GM12878 (cell line): ENCODE measurements at regions not wholly inside any gene's neighbourhood (a gene's known extent, or its start where the extent isn't known, plus 50 kb on each side); places are given as distances from the start of the nearest gene placed in this dataset.

Experiments used
- ATAC-seq: fragments of 200-7000 bp; cut with Tn5 transposase; 3 replicates; pipeline ENCODE4 v1.9.1; 2020; ENCODE audit warnings: mild to moderate bottlenecking, moderate library complexity
- BruUV-seq: library from RNA; stranded (reverse); fragments of 400-500 nt; replicated peaks from 2 replicates; lab custom pipeline; 2021; lab: Mats Ljungman, UMichigan
- CTCF ChIA-PET: fragments of 300-600 bp; sonication (Branson Sonifier 250); formaldehyde crosslinking; extraction: SDS; loops from one replicate; lab custom pipeline; 2021; ENCODE audit warnings: inconsistent platforms; lab: Yijun Ruan, JAX
- POLR2A ChIA-PET: fragments of 350-600 bp; formaldehyde crosslinking; extraction: SDS; loops from one replicate; lab custom pipeline; 2021; ENCODE audit warnings: inconsistent platforms; lab: Charles Lee
- RAD21 ChIA-PET: fragments of 300-600 bp; sonication (Branson Sonifier 250); formaldehyde crosslinking; loops from one replicate; lab custom pipeline; 2023; ENCODE audit warnings: antibody characterized with exemption; ENCODE audit not compliant: unreplicated experiment; lab: Charles Lee
- SMC1A ChIA-PET: fragments of 300-600 bp; sonication (Branson Sonifier 250); formaldehyde crosslinking; loops from one replicate; lab custom pipeline; 2023; ENCODE audit not compliant: unreplicated experiment, uncharacterized antibody; lab: Charles Lee
- DNase-seq: peaks from one replicate; pipeline ENCODE4 v3.0.0-alpha.2; 2011; ENCODE audit warnings: low read depth, low spot score
- FAIRE-seq: peaks from 3 replicates; lab custom pipeline; 2011; peaks lifted over from hg19 to GRCh38; lab: Jason Lieb, UNC
- H2AFZ ChIP-seq: 2 replicates; pipeline ENCODE4 v1.6.0; 2011; ENCODE audit warnings: low read depth, low read length, control low read depth; ENCODE audit not compliant: control insufficient read depth
- H3K27ac ChIP-seq: 2 replicates; pipeline ENCODE4 v1.5.1; 2011; ENCODE audit warnings: control low read depth; ENCODE audit not compliant: control insufficient read depth, insufficient read depth
- H3K27me3 ChIP-seq, 2 experiments: replicated peaks in 1 of 2; 2 replicates each; pipeline versions ENCODE4 v1.6.0 to v1.6.1; 2011; ENCODE audit warnings: low read length in 1 of 2; ENCODE audit not compliant: control insufficient read depth in 2 of 2, insufficient read depth in 2 of 2
- H3K36me3 ChIP-seq, 2 experiments: 2 replicates each; pipeline ENCODE4 v1.5.1; 2011; ENCODE audit warnings: low read length in 1 of 2; ENCODE audit not compliant: control insufficient read depth in 2 of 2, insufficient read depth in 2 of 2
- H3K4me1 ChIP-seq: 2 replicates; pipeline ENCODE4 v1.6.1; 2011; ENCODE audit warnings: mild to moderate bottlenecking, low read length, moderate library complexity, mixed read lengths; ENCODE audit not compliant: control insufficient read depth, insufficient read depth
- H3K4me2 ChIP-seq: 2 replicates; pipeline ENCODE4 v1.6.0; 2011; ENCODE audit warnings: control low read depth; ENCODE audit not compliant: control insufficient read depth, insufficient read depth
- H3K4me3 ChIP-seq: fragments of 200-600 bp; sonication (generic); 2 replicates; pipeline ENCODE4 v1.5.1; 2016
- H3K79me2 ChIP-seq: 2 replicates; pipeline ENCODE4 v1.6.0; 2011; ENCODE audit warnings: low read length; ENCODE audit not compliant: control insufficient read depth, insufficient read depth
- H3K9ac ChIP-seq: 2 replicates; pipeline ENCODE4 v1.8.0; 2011; ENCODE audit warnings: low read length, control low read depth, mixed read lengths; ENCODE audit not compliant: control insufficient read depth, insufficient read depth
- H3K9me3 ChIP-seq: replicated peaks from 3 replicates; pipeline ENCODE4 v1.5.1; 2011; ENCODE audit warnings: mild to moderate bottlenecking, low read length; ENCODE audit not compliant: control insufficient read depth, insufficient read depth
- H4K20me1 ChIP-seq: 2 replicates; pipeline ENCODE4 v1.6.0; 2011; ENCODE audit not compliant: control insufficient read depth, insufficient read depth
- ASH2L ChIP-seq: fragments of 300-600, 200-600 bp; sonication (generic); IDR thresholded peaks from 2 replicates; pipeline ENCODE4 v1.6.1; 2017; ENCODE audit warnings: low read depth, mild to moderate bottlenecking, borderline replicate concordance
- BMI1 ChIP-seq: fragments of 450-650 bp; IDR thresholded peaks from 2 replicates; pipeline ENCODE4 v1.6.1; 2016; ENCODE audit warnings: mild to moderate bottlenecking, moderate library complexity, borderline replicate concordance
- EED ChIP-seq: sonication (generic); IDR thresholded peaks from 2 replicates; pipeline ENCODE4 v1.6.1; 2016; ENCODE audit warnings: antibody characterized with exemption, low read depth
- LARP7 ChIP-seq: fragments of 450-650 bp; IDR thresholded peaks from 2 replicates; pipeline ENCODE4 v1.6.1; 2017; ENCODE audit warnings: mild to moderate bottlenecking
- MYC ChIP-seq: IDR thresholded peaks from 2 replicates; pipeline ENCODE4 v1.6.1; 2011; ENCODE audit warnings: mild to moderate bottlenecking, low read length, moderate library complexity, inconsistent platforms; ENCODE audit not compliant: insufficient read depth, insufficient replicate concordance, insufficient read length, severe bottlenecking
- NFYB ChIP-seq: IDR thresholded peaks from 2 replicates; pipeline ENCODE4 v1.6.1; 2011; ENCODE audit warnings: low read depth, mild to moderate bottlenecking, low read length, improper control_type of control experiment, moderate library complexity; ENCODE audit not compliant: insufficient read depth
- NR2C2 ChIP-seq: IDR thresholded peaks from 2 replicates; pipeline ENCODE4 v1.6.1; 2011; ENCODE audit warnings: borderline replicate concordance, low read depth; ENCODE audit not compliant: control insufficient read depth, insufficient read length
- POLR2AphosphoS5 ChIP-seq: IDR thresholded peaks from 2 replicates; pipeline ENCODE4 v1.6.1; 2011; ENCODE audit warnings: mild to moderate bottlenecking, low read length, inconsistent platforms
- RUNX3 ChIP-seq: IDR thresholded peaks from 2 replicates; pipeline ENCODE4 v1.6.1; 2012; ENCODE audit warnings: low read length, inconsistent platforms
- ZZZ3 ChIP-seq: IDR thresholded peaks from 2 replicates; pipeline ENCODE4 v1.6.1; 2011; ENCODE audit warnings: low read depth; ENCODE audit not compliant: control insufficient read depth, insufficient read length
- WGBS: methylation state at CpG from one replicate; pipeline ENCODE4 v1.1.6; 2016; ENCODE audit warnings: low lambda C conversion rate; ENCODE audit not compliant: insufficient replicate concordance, insufficient coverage; ENCODE audit errors: missing lambda C conversion rate; 5-methylcytosine and 5-hydroxymethylcytosine counted together
- in situ Hi-C: fragments of 300-500 bp; cut with MboI; formaldehyde crosslinking; loops from 9 replicates; pipeline ENCODE4 v1.14.3; 2018; ENCODE audit warnings: mixed read lengths
- intact Hi-C: fragments of 100-400 bp; cut with micrococcal nuclease; formaldehyde crosslinking; loops from one replicate; pipeline ENCODE4 v1.14.2; 2022; ENCODE audit not compliant: unreplicated experiment
- TF ChIP-seq, protein P1 (sequence below): IDR thresholded peaks from 2 replicates; pipeline ENCODE4 v1.6.1; 2011; ENCODE audit warnings: low read depth, mild to moderate bottlenecking, low read length, moderate library complexity, borderline replicate concordance; ENCODE audit errors: extremely low read depth
- TF ChIP-seq, protein P2 (sequence below): fragments of 150-350 bp; IDR thresholded peaks from 2 replicates; pipeline ENCODE4 v1.6.1; 2014; ENCODE audit warnings: mild to moderate bottlenecking, low read depth, low read length

- Histone ChIP-seq H3K79me2 (no peaks in the 10 kb centered on the region), H3K4me2 (no peak overlapping the region), H3K9me3 (no peaks in the 10 kb centered on the region; the same call in 2 of the 3 replicates), H2AFZ (no peak overlapping the region), H3K9ac (no peak overlapping the region), H3K36me3 (no peaks in the 10 kb centered on the region), H3K4me3 (no peak overlapping the region), H3K27ac (no peak overlapping the region), H3K4me1 (peaks cover 6% of the 10 kb centered on the region; the same call in 1 of the 2 replicates), H3K27me3 (no peaks in the 10 kb centered on the region; a peak in 1 of 4 replicates), H4K20me1 (no peaks in the 10 kb centered on the region)
- RAD21 ChIA-PET, result no interaction called here
- TF ChIP-seq NFYB (no peak), BMI1 (no peak), NR2C2 (no peak)
- TF ChIP-seq, protein P1, sequence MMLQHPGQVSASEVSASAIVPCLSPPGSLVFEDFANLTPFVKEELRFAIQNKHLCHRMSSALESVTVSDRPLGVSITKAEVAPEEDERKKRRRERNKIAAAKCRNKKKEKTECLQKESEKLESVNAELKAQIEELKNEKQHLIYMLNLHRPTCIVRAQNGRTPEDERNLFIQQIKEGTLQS, result no peak
- CTCF ChIA-PET, result interaction anchor here (1.8 kb wide), 1 partner anchor 10 kb away, joined by 5 read pairs; no protein-coding TSS in a partner anchor
- 33% methylated on average over 7 of the region's 7 CpGs for WGBS
- SMC1A ChIA-PET, result no interaction called here
- FAIRE-seq (no peak), ATAC-seq (no peak), DNase-seq (no peak)
- POLR2A ChIA-PET, result no interaction called here
- BruUV-seq, result no TSS peak
- in situ Hi-C loops (no loop called here), intact Hi-C loops (loop anchor here (5.0 kb wide), 1 partner anchor 118 kb away; no protein-coding TSS in a partner anchor)
Observed at GRCh38 chr21:41600116-41600515, 92.2 kb upstream of the TMPRSS2 start.

GRCh38 chr21:41598561-41599431 lies 90.8 kb upstream of the TMPRSS2 start:
- no peaks in the 10 kb centered on the region; the same call in 2 of the 3 replicates for H3K9me3 ChIP-seq
- no peak for ATAC-seq
- intact Hi-C loops (no loop called here), in situ Hi-C loops (no loop called here)
- TF ChIP-seq POLR2AphosphoS5 (no peak), LARP7 (no peak), ZZZ3 (no peak), ASH2L (no peak), MYC (no peak), RUNX3 (no peak), EED (no peak)
- TF ChIP-seq, protein P2, sequence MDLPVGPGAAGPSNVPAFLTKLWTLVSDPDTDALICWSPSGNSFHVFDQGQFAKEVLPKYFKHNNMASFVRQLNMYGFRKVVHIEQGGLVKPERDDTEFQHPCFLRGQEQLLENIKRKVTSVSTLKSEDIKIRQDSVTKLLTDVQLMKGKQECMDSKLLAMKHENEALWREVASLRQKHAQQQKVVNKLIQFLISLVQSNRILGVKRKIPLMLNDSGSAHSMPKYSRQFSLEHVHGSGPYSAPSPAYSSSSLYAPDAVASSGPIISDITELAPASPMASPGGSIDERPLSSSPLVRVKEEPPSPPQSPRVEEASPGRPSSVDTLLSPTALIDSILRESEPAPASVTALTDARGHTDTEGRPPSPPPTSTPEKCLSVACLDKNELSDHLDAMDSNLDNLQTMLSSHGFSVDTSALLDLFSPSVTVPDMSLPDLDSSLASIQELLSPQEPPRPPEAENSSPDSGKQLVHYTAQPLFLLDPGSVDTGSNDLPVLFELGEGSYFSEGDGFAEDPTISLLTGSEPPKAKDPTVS, result no peak
- SMC1A ChIA-PET, result no interaction called here
- H3K4me2 ChIP-seq, result no peak overlapping the region
- no peaks in the 10 kb centered on the region for H3K79me2 ChIP-seq
- H3K27ac ChIP-seq, result no peak overlapping the region
- CTCF ChIA-PET, result no interaction called here
- no peak overlapping the region for H3K9ac ChIP-seq
- DNase-seq, result no peak
- FAIRE-seq, result no peak
- POLR2A ChIA-PET, result no interaction called here
- 36% methylated on average over 21 of the region's 21 CpGs for WGBS
- H3K4me3 ChIP-seq, result no peak overlapping the region
- RAD21 ChIA-PET, result no interaction called here
- no peaks in the 10 kb centered on the region; a peak in 1 of 4 replicates for H3K27me3 ChIP-seq
- no peak overlapping the region for H2AFZ ChIP-seq
- H4K20me1 ChIP-seq, result no peaks in the 10 kb centered on the region
- peaks cover 6% of the 10 kb centered on the region; the same call in 1 of the 2 replicates for H3K4me1 ChIP-seq
- H3K36me3 ChIP-seq, result no peaks in the 10 kb centered on the region
- no TSS peak for BruUV-seq
